Keratinocyte (primary cell): ENCODE measurements at regions not wholly inside any gene's neighbourhood (a gene's known extent, or its start where the extent isn't known, plus 50 kb on each side); places are given as distances from the start of the nearest gene placed in this dataset.

Source experiments
- DNase-seq: peaks from one replicate; pipeline ENCODE4 v3.0.0-alpha.2; 2011; ENCODE audit warnings: low read depth, missing footprints, low spot score
- FAIRE-seq: peaks from 2 replicates; lab custom pipeline; 2011; peaks lifted over from hg19 to GRCh38; lab: Jason Lieb, UNC
- H2AFZ ChIP-seq: 2 replicates; pipeline ENCODE4 v1.6.0; 2012; ENCODE audit warnings: low read length, control low read depth, inconsistent platforms; ENCODE audit not compliant: control insufficient read depth
- H3K27ac ChIP-seq: 2 replicates; pipeline ENCODE4 v1.5.1; 2011; ENCODE audit warnings: low read length; ENCODE audit not compliant: control insufficient read depth, insufficient read depth
- H3K27me3 ChIP-seq: 3 replicates; pipeline ENCODE4 v1.6.0; 2011; ENCODE audit warnings: low read length; ENCODE audit not compliant: control insufficient read depth, insufficient read depth; ENCODE audit errors: extremely low read depth
- H3K36me3 ChIP-seq, 2 experiments: 2 replicates in 1 of 2; 3 replicates in 1 of 2; pipeline ENCODE4 v1.5.1; 2011; ENCODE audit warnings: low read length in 2 of 2, mild to moderate bottlenecking in 1 of 2; ENCODE audit not compliant: control insufficient read depth in 2 of 2, insufficient read depth in 2 of 2; ENCODE audit errors: extremely low read depth in 1 of 2
- H3K4me1 ChIP-seq: 3 replicates; pipeline ENCODE4 v1.5.1; 2011; ENCODE audit warnings: low read length; ENCODE audit not compliant: control insufficient read depth, insufficient read depth; ENCODE audit errors: extremely low read depth
- H3K4me2 ChIP-seq: 3 replicates; pipeline ENCODE4 v1.6.0; 2011; ENCODE audit warnings: low read depth, low read length; ENCODE audit not compliant: control insufficient read depth, insufficient read depth; ENCODE audit errors: extremely low read depth
- H3K4me3 ChIP-seq, 3 experiments: fragments of 200-600 bp in 1 of 3; sonication (generic) in 1 of 3; 2 replicates in 2 of 3; 3 replicates in 1 of 3; pipeline ENCODE4 v1.5.1; 2011 to 2016; ENCODE audit warnings: low read length in 3 of 3, mild to moderate bottlenecking in 3 of 3, control low read depth in 2 of 3, inconsistent platforms in 1 of 3, low read depth in 1 of 3, mixed read lengths in 1 of 3, mixed run types in 1 of 3, moderate library complexity in 1 of 3; ENCODE audit not compliant: control insufficient read depth in 2 of 3, insufficient read depth in 2 of 3; ENCODE audit errors: extremely low read depth in 1 of 3
- H3K79me2 ChIP-seq: 2 replicates; pipeline ENCODE4 v1.6.0; 2012; ENCODE audit warnings: low read length; ENCODE audit not compliant: control insufficient read depth, insufficient read depth
- H3K9ac ChIP-seq: 3 replicates; pipeline ENCODE4 v1.6.0; 2011; ENCODE audit warnings: low read length; ENCODE audit not compliant: control insufficient read depth, insufficient read depth; ENCODE audit errors: extremely low read depth
- H3K9me1 ChIP-seq: 3 replicates; pipeline ENCODE4 v1.6.0; 2011; ENCODE audit warnings: low read length; ENCODE audit not compliant: control insufficient read depth, insufficient read depth; ENCODE audit errors: extremely low read depth
- H3K9me3 ChIP-seq: 2 replicates; pipeline ENCODE4 v1.5.1; 2012; ENCODE audit warnings: low read depth, low read length; ENCODE audit not compliant: control insufficient read depth
- H4K20me1 ChIP-seq: 3 replicates; pipeline ENCODE4 v1.6.0; 2011; ENCODE audit warnings: low read length; ENCODE audit not compliant: control insufficient read depth, insufficient read depth; ENCODE audit errors: extremely low read depth
- CTCF ChIP-seq, 3 experiments: IDR thresholded peaks in 1 of 3; conservative IDR thresholded peaks in 1 of 3; optimal IDR thresholded peaks in 1 of 3; 2 replicates in 2 of 3; 3 replicates in 1 of 3; pipeline versions ENCODE3 to v1.5.1; 2011; ENCODE audit warnings: low read length in 3 of 3, mild to moderate bottlenecking in 3 of 3, moderate library complexity in 2 of 3, control low read depth in 1 of 3, inconsistent platforms in 1 of 3; ENCODE audit not compliant: insufficient read depth in 2 of 3; ENCODE audit errors: extremely low read depth in 1 of 3
- EZH2 ChIP-seq: IDR thresholded peaks from one replicate; pipeline ENCODE4 v1.6.1; 2012; ENCODE audit warnings: inconsistent platforms, mild to moderate bottlenecking, low read length, moderate library complexity
- dilution Hi-C: fragments of 300-500 bp; cut with MboI; formaldehyde crosslinking; loops from one replicate; pipeline ENCODE4 v1.7.0; 2020; ENCODE audit warnings: low sequenced_read_pairs; ENCODE audit not compliant: extremely low pct_ligation_motif_present

GRCh38 chr19:30274987-30275386 lies 97.2 kb upstream of the ZNF536 start:
- Histone ChIP-seq H3K79me2 (no peaks in the 10 kb centered on the region), H3K4me1 (no peaks in the 10 kb centered on the region), H3K9me1 (no peaks in the 10 kb centered on the region), H3K27ac (no peak overlapping the region), H3K36me3 (no peaks in the 10 kb centered on the region), H3K27me3 (no peaks in the 10 kb centered on the region), H4K20me1 (no peaks in the 10 kb centered on the region), H3K4me2 (no peak overlapping the region), H2AFZ (no peak overlapping the region), H3K4me3 (no peak overlapping the region), H3K9me3 (no peaks in the 10 kb centered on the region), H3K9ac (no peak overlapping the region)
- dilution Hi-C loops: no loop called here
- DNase-seq (no peak), FAIRE-seq (no peak)
- TF ChIP-seq CTCF (optimal IDR thresholded peaks at IDR 0.05 in 1 of 3, IDR thresholded peaks at IDR 0.05 in 1 of 3, conservative IDR thresholded peaks at IDR 0.05 in 1 of 3; ENCODE audit: extremely low read depth in 1 of 3, insufficient read depth in 2 of 3, low read length in 3 of 3): no peak
- TF ChIP-seq EZH2: no peak

GRCh38 chr19:30276011-30276882 lies 95.9 kb upstream of the ZNF536 start:
- H3K9me1 ChIP-seq: no peaks in the 10 kb centered on the region
- H4K20me1 ChIP-seq: no peaks in the 10 kb centered on the region
- dilution Hi-C loops: no loop called here
- H3K36me3 ChIP-seq: no peaks in the 10 kb centered on the region
- no peaks in the 10 kb centered on the region for H3K9me3 ChIP-seq
- H3K4me2 ChIP-seq: no peak overlapping the region
- H3K79me2 ChIP-seq: no peaks in the 10 kb centered on the region
- no peak for TF ChIP-seq EZH2
- TF ChIP-seq CTCF (optimal IDR thresholded peaks at IDR 0.05 in 1 of 3, IDR thresholded peaks at IDR 0.05 in 1 of 3, conservative IDR thresholded peaks at IDR 0.05 in 1 of 3; ENCODE audit: extremely low read depth in 1 of 3, insufficient read depth in 2 of 3, low read length in 3 of 3): no peak
- H3K9ac ChIP-seq: no peak overlapping the region
- no peak overlapping the region for H2AFZ ChIP-seq
- H3K27me3 ChIP-seq: no peaks in the 10 kb centered on the region
- H3K4me3 ChIP-seq: no peak overlapping the region
- H3K4me1 ChIP-seq: no peaks in the 10 kb centered on the region
- no peak overlapping the region for H3K27ac ChIP-seq
- FAIRE-seq (no peak), DNase-seq (no peak)
